ENCODE measurements at regions not wholly inside any gene's neighbourhood (a gene's known extent, or its start where the extent isn't known, plus 50 kb on each side); places are given as distances from the start of the nearest gene placed in this dataset.

DNA sequence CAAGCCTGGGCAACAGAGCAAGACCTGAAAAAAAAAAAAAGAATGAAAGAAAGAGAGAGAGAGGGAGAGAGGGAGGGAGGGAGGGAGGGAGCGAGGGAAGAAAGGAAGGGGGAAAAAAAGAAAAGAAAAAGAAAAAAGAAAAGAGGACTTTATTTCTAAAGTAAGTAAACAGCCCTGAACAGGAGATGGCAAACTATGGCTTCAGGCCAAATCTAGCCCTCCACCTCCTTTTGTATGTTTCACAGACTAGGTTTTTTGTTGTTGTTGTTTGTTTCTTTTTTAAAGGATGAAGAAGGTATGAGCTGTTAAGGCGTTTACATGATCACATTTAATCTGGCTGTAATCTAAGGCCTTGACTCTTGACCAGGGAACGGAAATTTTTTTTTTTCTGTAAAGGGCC is 711.1 kb upstream of the NRSN1 start:
- Histone ChIP-seq H4K8ac (replicated peaks; ENCODE audit: insufficient read length, low read depth, low read length) (no peak overlapping the region), H2AK5ac (ENCODE audit: insufficient read length, low read length) (no peak overlapping the region), H3K4ac (ENCODE audit: low read depth, low read length) (no peak overlapping the region), H4K91ac (ENCODE audit: insufficient read length, low read depth, low read length) (no peak overlapping the region), H3K18ac (ENCODE audit: insufficient read length, low read depth, low read length) (no peak overlapping the region), H3K23ac (ENCODE audit: insufficient read length, low read depth, low read length) (no peak overlapping the region), H2BK5ac (ENCODE audit: insufficient read length, low read length) (no peak overlapping the region), H3K79me2 (ENCODE audit: insufficient read depth, low read length) (no peaks in the 10 kb centered on the region), H3K23me2 (ENCODE audit: insufficient read length, low read depth, low read length, poor library complexity, severe bottlenecking) (no peaks in the 10 kb centered on the region), H3K9me3 (ENCODE audit: control insufficient read depth, low read depth, low read length) (no peaks in the 10 kb centered on the region), H3K14ac (ENCODE audit: insufficient read depth, low read length) (no peak overlapping the region), H2AFZ (ENCODE audit: low read length) (no peak overlapping the region), H4K5ac (ENCODE audit: insufficient read length, low read depth, low read length) (no peak overlapping the region), H2BK15ac (ENCODE audit: low read depth, low read length) (no peak overlapping the region), H4K20me1 (ENCODE audit: control insufficient read depth, insufficient read depth, insufficient read length) (no peaks in the 10 kb centered on the region), H2BK20ac (ENCODE audit: low read depth, low read length, poor library complexity, severe bottlenecking) (no peak overlapping the region), H3K9ac (ENCODE audit: extremely low read depth, insufficient read length, low read length) (no peak overlapping the region), H3K4me1 (ENCODE audit: insufficient read depth, low read length) (no peaks in the 10 kb centered on the region), H2BK12ac (ENCODE audit: insufficient read length, low read depth, low read length) (no peak overlapping the region), H3K79me1 (ENCODE audit: insufficient read depth, low read depth, low read length, poor library complexity, severe bottlenecking) (no peaks in the 10 kb centered on the region), H3K27me3 (ENCODE audit: insufficient read depth, low read length) (no peaks in the 10 kb centered on the region), H3K27ac (ENCODE audit: insufficient read length, low read depth, low read length) (no peak overlapping the region), H3K4me2 (ENCODE audit: insufficient read depth, insufficient read length, low read length) (no peak overlapping the region), H3T11ph (ENCODE audit: low read length) (no peak overlapping the region), H2BK120ac (ENCODE audit: low read depth, low read length, poor library complexity, severe bottlenecking) (no peak overlapping the region), H3K56ac (ENCODE audit: insufficient read length, low read depth, low read length) (no peak overlapping the region)
- no peaks in the 10 kb centered on the region for H3K27me3 Mint-ChIP-seq (ENCODE audit: low read depth)
- WGBS (ENCODE audit: extremely low coverage, insufficient read length, low lambda C conversion rate): no CpG with 5 or more reads among the region's 3 CpGs
- no peak overlapping the region for H3K27ac Mint-ChIP-seq
- H3K36me3 Mint-ChIP-seq (ENCODE audit: insufficient read depth in 1 of 3, low read depth in 3 of 3): peaks cover 0 to 6% (median 0%) of the 10 kb centered on the region in 3 experiments; a peak in 1 of 7 replicates
- TF ChIP-seq, protein P1, sequence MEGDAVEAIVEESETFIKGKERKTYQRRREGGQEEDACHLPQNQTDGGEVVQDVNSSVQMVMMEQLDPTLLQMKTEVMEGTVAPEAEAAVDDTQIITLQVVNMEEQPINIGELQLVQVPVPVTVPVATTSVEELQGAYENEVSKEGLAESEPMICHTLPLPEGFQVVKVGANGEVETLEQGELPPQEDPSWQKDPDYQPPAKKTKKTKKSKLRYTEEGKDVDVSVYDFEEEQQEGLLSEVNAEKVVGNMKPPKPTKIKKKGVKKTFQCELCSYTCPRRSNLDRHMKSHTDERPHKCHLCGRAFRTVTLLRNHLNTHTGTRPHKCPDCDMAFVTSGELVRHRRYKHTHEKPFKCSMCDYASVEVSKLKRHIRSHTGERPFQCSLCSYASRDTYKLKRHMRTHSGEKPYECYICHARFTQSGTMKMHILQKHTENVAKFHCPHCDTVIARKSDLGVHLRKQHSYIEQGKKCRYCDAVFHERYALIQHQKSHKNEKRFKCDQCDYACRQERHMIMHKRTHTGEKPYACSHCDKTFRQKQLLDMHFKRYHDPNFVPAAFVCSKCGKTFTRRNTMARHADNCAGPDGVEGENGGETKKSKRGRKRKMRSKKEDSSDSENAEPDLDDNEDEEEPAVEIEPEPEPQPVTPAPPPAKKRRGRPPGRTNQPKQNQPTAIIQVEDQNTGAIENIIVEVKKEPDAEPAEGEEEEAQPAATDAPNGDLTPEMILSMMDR (conservative IDR thresholded peaks at IDR 0.05): no peak
- H3K9me3 Mint-ChIP-seq: no peaks in the 10 kb centered on the region
- no peak for DNase-seq
- no peak overlapping the region for H3K4me3 Mint-ChIP-seq
- peaks cover 3 to 5% of the 10 kb centered on the region in 2 experiments; a peak in 2 of 4 replicates for H3K4me1 Mint-ChIP-seq
